Small intestine (tissue), 7 donors: ENCODE measurements at regions not wholly inside any gene's neighbourhood (a gene's known extent, or its start where the extent isn't known, plus 50 kb on each side); places are given as distances from the start of the nearest gene placed in this dataset.
"Not testable (repeated sequence)": the region's sequence is repeated elsewhere in the genome, so short reads cannot be mapped to it uniquely, and the experiment has no call there.

ENCODE experiments used
- DNase-seq, 2 donors: peaks; one replicate each; pipeline versions ENCODE4 v3.0.0 to v3.0.0-alpha.2; 2013
- FAIRE-seq: peaks from 2 replicates; lab custom pipeline; 2012; peaks lifted over from hg19 to GRCh38; lab: Jason Lieb, UNC
- H3K27ac ChIP-seq, 3 donors: one replicate each; pipeline ENCODE4 v1.5.1; 2013; ENCODE audit warnings: low read length in 2 of 3, mild to moderate bottlenecking in 2 of 3, control low read depth in 1 of 3, inconsistent platforms in 1 of 3, low read depth in 1 of 3, moderate library complexity in 1 of 3
- H3K27me3 ChIP-seq, 3 donors: one replicate each; pipeline ENCODE4 v1.6.1; 2013; ENCODE audit warnings: low read length in 3 of 3, inconsistent platforms in 1 of 3; ENCODE audit not compliant: control insufficient read depth in 3 of 3, insufficient read depth in 3 of 3
- H3K36me3 ChIP-seq, 3 donors: one replicate each; pipeline ENCODE4 v1.6.1; 2013; ENCODE audit warnings: low read length in 3 of 3, inconsistent platforms in 1 of 3, low read depth in 1 of 3, mild to moderate bottlenecking in 1 of 3, moderate library complexity in 1 of 3; ENCODE audit not compliant: control insufficient read depth in 3 of 3, insufficient read depth in 2 of 3
- H3K4me1 ChIP-seq, 3 donors: one replicate each; pipeline ENCODE4 v1.6.1; 2013; ENCODE audit warnings: low read length in 2 of 3, inconsistent platforms in 1 of 3, low read depth in 1 of 3, mild to moderate bottlenecking in 1 of 3, moderate library complexity in 1 of 3; ENCODE audit not compliant: control insufficient read depth in 3 of 3, insufficient read depth in 2 of 3
- H3K4me3 ChIP-seq, 3 donors: one replicate each; pipeline ENCODE4 v1.5.1; 2013; ENCODE audit warnings: low read length in 3 of 3, control low read depth in 1 of 3, inconsistent platforms in 1 of 3, low read depth in 1 of 3, mild to moderate bottlenecking in 1 of 3, moderate library complexity in 1 of 3
- H3K9me3 ChIP-seq, 2 donors: one replicate each; pipeline ENCODE4 v1.6.1; 2013; ENCODE audit warnings: low read depth in 1 of 2, low read length in 1 of 2; ENCODE audit not compliant: control insufficient read depth in 2 of 2, insufficient read depth in 1 of 2
- WGBS, 3 donors: extraction: QIAGEN DNeasy Blood & Tissue Kit; methylation state at CpG; one replicate each; pipeline ENCODE4 v1.1.7; 2013; 5-methylcytosine and 5-hydroxymethylcytosine counted together
- donor health status: healthy with polysubstance abuse.
- donor health status: control.
- donor health status: control.
- donor health status: Bipolar disorder and iron deficiency.
- donor health status: healthy.

DNA sequence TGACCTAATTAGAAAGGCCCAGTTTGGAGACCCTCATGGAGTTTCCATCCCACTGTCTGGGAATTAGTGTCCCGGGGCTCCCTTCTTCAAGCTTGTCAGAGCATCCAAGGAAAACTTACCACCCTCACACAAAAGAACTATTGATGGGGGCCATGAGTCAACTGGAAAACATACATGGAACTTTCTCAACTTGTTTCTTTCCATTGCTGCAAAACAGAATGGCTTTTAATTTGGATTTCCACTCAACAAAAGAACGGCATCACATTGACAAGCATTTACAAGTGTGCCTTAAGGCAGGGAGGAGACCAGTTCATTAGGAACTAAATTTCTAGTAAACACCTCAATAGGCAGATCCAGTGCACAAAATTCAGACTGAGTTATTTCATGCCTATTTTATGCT lies 289.1 kb upstream of the PREP start:
- no peak overlapping the region for H3K27ac ChIP-seq
- H3K4me1 ChIP-seq: no peaks in the 10 kb centered on the region
- FAIRE-seq: no peak
- 81 to 92% (median 92%) methylated on average over 2 of the region's 2 CpGs for WGBS, 3 donors
- no peaks in the 10 kb centered on the region for H3K36me3 ChIP-seq
- H3K27me3 ChIP-seq: no peaks in the 10 kb centered on the region
- no peak overlapping the region for H3K4me3 ChIP-seq
- H3K9me3 ChIP-seq: peaks cover 1 to 10% of the 10 kb centered on the region in 2 donors
- DNase-seq: no peak

DNA sequence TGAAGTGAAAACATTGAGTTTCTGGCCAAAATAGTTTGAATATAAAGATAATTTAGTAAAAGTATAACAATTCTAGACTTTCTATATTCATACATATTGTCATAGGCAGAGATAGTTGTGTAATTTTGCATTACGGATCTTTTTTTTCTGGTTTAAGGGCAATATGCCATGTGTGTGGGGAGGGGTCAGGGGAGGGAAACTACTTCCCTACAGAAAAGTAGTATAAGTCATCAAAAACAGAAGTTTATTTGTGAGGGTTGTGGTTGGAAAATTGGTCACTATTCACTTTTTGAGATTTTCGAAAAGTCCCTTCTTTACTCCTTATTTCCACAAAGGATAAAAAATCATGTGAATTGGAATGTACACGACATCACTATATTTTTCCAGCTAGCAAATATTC lies 288.2 kb upstream of the PREP start:
- Histone ChIP-seq H3K36me3 (no peaks in the 10 kb centered on the region), H3K4me3 (no peak overlapping the region), H3K27me3 (no peaks in the 10 kb centered on the region), H3K9me3 (peaks cover 1 to 13% of the 10 kb centered on the region in 2 donors), H3K4me1 (no peaks in the 10 kb centered on the region), H3K27ac (no peak overlapping the region)
- FAIRE-seq (no peak), DNase-seq (no peak)
- WGBS, 3 donors: 87 to 90% (median 90%) methylated on average over 3 of the region's 3 CpGs

DNA sequence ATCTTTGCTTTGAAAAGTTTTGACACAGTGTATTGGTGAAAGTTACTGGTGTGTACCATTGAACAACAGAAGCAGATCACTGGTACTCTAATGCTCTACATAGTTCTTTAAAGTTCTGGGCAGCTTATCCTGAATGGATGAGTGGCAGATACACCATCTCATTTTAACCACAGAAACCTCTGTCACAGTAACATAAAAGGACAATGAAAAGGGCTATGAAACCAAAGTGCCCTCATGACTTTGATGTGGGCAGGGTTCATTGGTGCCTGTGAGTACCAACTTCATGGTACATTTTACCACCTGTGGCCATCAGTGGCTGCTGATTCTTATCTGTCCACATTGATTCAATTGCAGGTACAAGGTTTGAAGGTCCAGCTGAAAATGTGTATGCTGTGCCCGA lies 285.7 kb upstream of the PREP start:
- no peak for DNase-seq
- 78 to 85% (median 83%) methylated on average over 1 of the region's 1 CpG for WGBS, 3 donors
- Histone ChIP-seq H3K36me3 (no peaks in the 10 kb centered on the region), H3K4me1 (no peaks in the 10 kb centered on the region), H3K9me3 (peaks cover 1 to 13% of the 10 kb centered on the region in 2 donors), H3K4me3 (no peak overlapping the region), H3K27ac (no peak overlapping the region), H3K27me3 (no peaks in the 10 kb centered on the region)
- no peak for FAIRE-seq

DNA sequence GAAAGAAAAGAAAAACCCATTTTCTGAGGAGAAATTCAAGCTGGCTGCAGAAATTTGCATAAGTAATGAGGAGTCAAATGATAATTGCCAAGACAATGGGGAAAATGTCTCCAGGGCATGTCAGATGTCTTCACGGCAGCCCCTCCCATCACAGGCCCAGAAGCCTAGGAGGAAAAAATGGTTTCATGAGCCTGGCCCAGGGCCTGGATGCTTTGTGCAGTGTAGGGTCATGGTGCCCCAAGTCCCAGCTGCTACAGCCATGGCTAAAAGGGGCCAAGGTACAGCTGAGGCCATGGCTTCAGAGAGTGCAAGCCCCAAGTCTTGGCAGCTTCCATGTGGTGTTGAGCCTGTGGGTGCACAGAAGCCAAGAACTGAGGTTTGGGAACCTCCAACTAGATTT lies 283.9 kb upstream of the PREP start:
- WGBS, 3 donors: 65 to 96% (median 80%) methylated on average over 1 of the region's 1 CpG
- H3K27ac ChIP-seq, FAIRE-seq, H3K36me3 ChIP-seq, H3K4me3 ChIP-seq, H3K27me3 ChIP-seq, DNase-seq, H3K4me1 ChIP-seq: not testable (repeated sequence)
- H3K9me3 ChIP-seq: peaks cover 1 to 13% of the 10 kb centered on the region in 2 donors

DNA sequence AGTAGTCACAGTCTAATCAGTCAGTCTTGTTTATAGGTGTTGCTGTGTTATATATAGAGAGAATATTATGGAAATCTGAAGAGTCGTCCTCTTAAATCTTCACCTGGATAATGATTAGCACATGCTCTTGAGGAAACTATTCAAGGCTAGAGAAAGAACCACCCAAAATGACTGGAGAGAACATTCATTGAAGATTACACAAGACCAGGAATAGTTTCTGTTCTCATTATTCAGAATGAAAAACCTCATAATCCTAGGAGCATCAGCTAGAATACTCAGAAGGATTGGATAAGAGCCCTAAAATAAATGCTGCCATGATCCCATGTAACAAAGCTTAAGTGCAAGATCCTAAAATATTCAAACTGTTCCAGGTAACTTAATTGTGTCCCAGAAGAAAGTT lies 278.2 kb upstream of the PREP start:
- Histone ChIP-seq H3K36me3 (no peaks in the 10 kb centered on the region), H3K27ac (no peak overlapping the region), H3K4me3 (no peak overlapping the region), H3K4me1 (peaks cover 0 to 2% (median 0%) of the 10 kb centered on the region in 3 donors), H3K27me3 (no peaks in the 10 kb centered on the region), H3K9me3 (peaks cover 0 to 5% of the 10 kb centered on the region in 2 donors)
- FAIRE-seq: no peak
- WGBS, 3 donors: 80 to 92% (median 83%) methylated on average over 1 of the region's 1 CpG
- no peak for DNase-seq

DNA sequence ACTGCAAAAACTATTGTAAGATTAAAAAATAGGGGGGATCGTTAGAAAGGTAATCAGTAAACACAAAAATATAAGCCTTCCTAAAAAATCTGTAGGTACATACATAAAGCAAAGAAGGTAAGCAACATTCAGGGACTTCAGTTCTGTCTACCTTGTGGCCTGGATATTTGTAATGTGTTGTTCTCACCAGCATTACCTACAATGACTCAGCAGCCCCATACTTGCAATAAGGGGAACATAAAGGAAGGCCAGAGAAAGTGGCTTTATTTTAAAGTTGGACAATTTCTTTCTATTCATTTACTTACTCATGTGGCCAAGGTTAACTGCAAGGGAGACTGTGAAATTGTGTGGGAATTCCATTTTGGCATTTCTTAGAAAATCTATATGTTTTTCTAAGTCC lies 277.2 kb upstream of the PREP start:
- 80 to 85% (median 81%) methylated on average over 1 of the region's 1 CpG for WGBS, 3 donors
- peaks cover 0 to 5% of the 10 kb centered on the region in 2 donors for H3K9me3 ChIP-seq
- FAIRE-seq (no peak), DNase-seq (no peak)
- H3K4me1 ChIP-seq: peaks cover 0 to 2% (median 0%) of the 10 kb centered on the region in 3 donors
- no peak overlapping the region for H3K27ac ChIP-seq
- H3K27me3 ChIP-seq: no peaks in the 10 kb centered on the region
- H3K36me3 ChIP-seq: no peaks in the 10 kb centered on the region
- H3K4me3 ChIP-seq: no peak overlapping the region

DNA sequence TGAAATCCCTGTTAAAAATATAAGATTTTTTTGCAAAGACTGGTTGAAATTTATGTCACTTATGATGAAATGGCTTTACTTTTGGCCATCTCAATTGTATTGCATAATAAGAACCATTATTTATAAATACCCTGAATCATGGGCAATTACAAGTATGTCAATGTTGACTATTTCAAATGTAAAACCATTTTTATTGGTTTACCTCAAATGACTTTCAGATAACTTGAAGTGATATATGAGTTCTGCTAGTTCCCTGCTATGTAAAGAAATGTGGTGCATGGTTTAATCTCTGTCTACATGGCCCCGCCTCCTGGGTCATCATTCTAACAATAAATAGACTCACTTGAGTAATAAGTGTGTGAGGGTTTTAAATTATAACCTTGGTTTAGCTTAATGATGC lies 275.6 kb upstream of the PREP start:
- no peak overlapping the region for H3K27ac ChIP-seq
- no peaks in the 10 kb centered on the region for H3K36me3 ChIP-seq
- H3K4me3 ChIP-seq: no peak overlapping the region
- DNase-seq (peak; percentile 32 to 36), FAIRE-seq (no peak)
- peaks cover 0 to 5% of the 10 kb centered on the region in 2 donors for H3K9me3 ChIP-seq
- H3K27me3 ChIP-seq: no peaks in the 10 kb centered on the region
- peaks cover 0 to 2% (median 0%) of the 10 kb centered on the region in 3 donors for H3K4me1 ChIP-seq
- WGBS, 3 donors: 74 to 88% (median 76%) methylated on average over 1 of the region's 1 CpG

DNA sequence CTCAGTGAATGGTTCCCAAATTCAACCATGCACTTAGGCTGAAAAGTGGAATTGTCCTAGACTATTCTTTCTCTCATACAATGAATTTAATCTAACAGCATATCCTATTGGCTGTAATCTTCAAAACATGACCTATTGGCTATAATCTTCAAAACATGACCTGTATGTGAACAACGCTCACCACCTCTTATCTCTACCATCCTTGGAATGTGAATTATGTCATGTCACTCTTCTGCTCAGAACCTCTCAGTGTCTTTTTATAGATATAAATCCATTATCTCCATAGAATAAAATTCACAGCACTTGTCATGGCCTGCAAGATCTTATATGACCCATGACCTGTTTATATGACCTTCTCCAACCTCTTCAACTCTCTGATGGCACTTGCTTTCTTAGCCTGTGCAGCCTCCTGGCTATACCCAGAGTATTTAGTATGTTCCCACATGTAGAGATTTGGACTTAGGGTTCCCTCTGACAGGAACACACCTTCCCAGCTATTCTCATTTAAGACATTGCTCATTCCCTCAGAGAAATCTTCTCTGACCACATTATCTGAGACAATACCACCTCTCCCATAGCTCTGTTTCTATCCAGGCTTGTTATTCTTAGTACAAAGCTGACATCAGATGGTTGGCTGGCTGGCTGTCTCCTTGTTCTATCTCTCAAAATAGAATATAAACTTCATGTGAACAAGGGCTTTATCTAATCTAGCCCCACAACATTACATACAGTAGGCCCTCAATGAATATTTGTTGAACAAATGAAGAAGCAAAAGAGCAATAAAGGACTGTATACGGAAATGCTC lies 275.0 kb upstream of the PREP start:
- no peaks in the 10 kb centered on the region for H3K27me3 ChIP-seq
- FAIRE-seq (no peak), DNase-seq (peak in 1 of 2 donors; percentile 3)
- H3K4me3 ChIP-seq: no peak overlapping the region
- H3K27ac ChIP-seq: no peak overlapping the region
- H3K4me1 ChIP-seq: peaks cover 0 to 2% (median 0%) of the 10 kb centered on the region in 3 donors
- WGBS, 3 donors: 75 to 89% (median 89%) methylated on average over 2 of the region's 2 CpGs
- no peaks in the 10 kb centered on the region for H3K36me3 ChIP-seq
- H3K9me3 ChIP-seq: peaks cover 0 to 5% of the 10 kb centered on the region in 2 donors
